ENCODE measurements at regions not wholly inside any gene's neighbourhood (a gene's known extent, or its start where the extent isn't known, plus 50 kb on each side); places are given as distances from the start of the nearest gene placed in this dataset.

GRCh38 chr15:48062148-48062872 is 58.5 kb upstream of the SLC24A5 start:
- H3K4me1 ChIP-seq (ENCODE audit: control insufficient read depth, insufficient read depth, low read length), result no peaks in the 10 kb centered on the region
- no peaks in the 10 kb centered on the region for H3K36me3 ChIP-seq (ENCODE audit: control insufficient read depth, insufficient read depth, low read length)
- no peaks in the 10 kb centered on the region for H3K9me3 ChIP-seq (ENCODE audit: control insufficient read depth, insufficient read depth, low read length)
- no peak for DNase-seq (ENCODE audit: low read depth, low spot score)
- WGBS (ENCODE audit: insufficient coverage, insufficient read length), result no CpG with 5 or more reads among the region's 11 CpGs
- no peak overlapping the region for H3K4me3 ChIP-seq (ENCODE audit: low read length)
- H3K27ac ChIP-seq (ENCODE audit: low read length), result no peak overlapping the region
- H3K27me3 ChIP-seq (ENCODE audit: control insufficient read depth, insufficient read depth, low read length), result no peaks in the 10 kb centered on the region

- Histone ChIP-seq H3K27me3 (ENCODE audit: control insufficient read depth, insufficient read depth, low read length) (no peaks in the 10 kb centered on the region), H3K27ac (ENCODE audit: low read length) (no peak overlapping the region), H3K36me3 (ENCODE audit: control insufficient read depth, insufficient read depth, low read length) (no peaks in the 10 kb centered on the region), H3K4me3 (ENCODE audit: low read length) (no peak overlapping the region), H3K4me1 (ENCODE audit: control insufficient read depth, insufficient read depth, low read length) (no peaks in the 10 kb centered on the region), H3K9me3 (ENCODE audit: control insufficient read depth, insufficient read depth, low read length) (no peaks in the 10 kb centered on the region)
- WGBS (ENCODE audit: insufficient coverage, insufficient read length), result no CpG with 5 or more reads among the region's 2 CpGs
- no peak for DNase-seq (ENCODE audit: low read depth, low spot score)
These were observed 57.3 kb upstream of the SLC24A5 start for GRCh38 chr15:48063411-48063985.

GRCh38 chr15:48064421-48064820 is 56.4 kb upstream of the SLC24A5 start:
- Histone ChIP-seq H3K4me1 (ENCODE audit: control insufficient read depth, insufficient read depth, low read length) (no peaks in the 10 kb centered on the region), H3K27ac (ENCODE audit: low read length) (no peak overlapping the region), H3K27me3 (ENCODE audit: control insufficient read depth, insufficient read depth, low read length) (no peaks in the 10 kb centered on the region), H3K36me3 (ENCODE audit: control insufficient read depth, insufficient read depth, low read length) (no peaks in the 10 kb centered on the region), H3K4me3 (ENCODE audit: low read length) (no peak overlapping the region), H3K9me3 (ENCODE audit: control insufficient read depth, insufficient read depth, low read length) (no peaks in the 10 kb centered on the region)
- no peak for DNase-seq (ENCODE audit: low read depth, low spot score)
- WGBS (ENCODE audit: insufficient coverage, insufficient read length), result no CpG with 5 or more reads among the region's 2 CpGs

GRCh38 chr15:48066456-48066855 is 54.3 kb upstream of the SLC24A5 start:
- no peaks in the 10 kb centered on the region for H3K4me1 ChIP-seq (ENCODE audit: control insufficient read depth, insufficient read depth, low read length)
- no peaks in the 10 kb centered on the region for H3K27me3 ChIP-seq (ENCODE audit: control insufficient read depth, insufficient read depth, low read length)
- no peak overlapping the region for H3K27ac ChIP-seq (ENCODE audit: low read length)
- H3K36me3 ChIP-seq (ENCODE audit: control insufficient read depth, insufficient read depth, low read length), result no peaks in the 10 kb centered on the region
- no peak for DNase-seq (ENCODE audit: low read depth, low spot score)
- no CpG with 5 or more reads among the region's 3 CpGs for WGBS (ENCODE audit: insufficient coverage, insufficient read length)
- no peaks in the 10 kb centered on the region for H3K9me3 ChIP-seq (ENCODE audit: control insufficient read depth, insufficient read depth, low read length)
- H3K4me3 ChIP-seq (ENCODE audit: low read length), result no peak overlapping the region

Data from iPS DF 6.9 (cell line).